LNCaP clone FGC (cell line): ENCODE measurements at regions not wholly inside any gene's neighbourhood (a gene's known extent, or its start where the extent isn't known, plus 50 kb on each side); places are given as distances from the start of the nearest gene placed in this dataset.

Experiments
- DNase-seq: peaks from one replicate; pipeline ENCODE4 v3.0.0-alpha.2; 2011; ENCODE audit warnings: low read depth
- H3K4me3 ChIP-seq: 2 replicates; pipeline ENCODE4 v1.5.1; 2011; ENCODE audit warnings: mild to moderate bottlenecking, low read depth, low read length, control low read depth
- TF ChIP-seq, protein P1 (sequence below): IDR thresholded peaks from 2 replicates; pipeline ENCODE4 v1.5.1; 2012; ENCODE audit warnings: mild to moderate bottlenecking; ENCODE audit not compliant: control insufficient read depth, insufficient read depth; ENCODE audit errors: extremely low read depth

DNA sequence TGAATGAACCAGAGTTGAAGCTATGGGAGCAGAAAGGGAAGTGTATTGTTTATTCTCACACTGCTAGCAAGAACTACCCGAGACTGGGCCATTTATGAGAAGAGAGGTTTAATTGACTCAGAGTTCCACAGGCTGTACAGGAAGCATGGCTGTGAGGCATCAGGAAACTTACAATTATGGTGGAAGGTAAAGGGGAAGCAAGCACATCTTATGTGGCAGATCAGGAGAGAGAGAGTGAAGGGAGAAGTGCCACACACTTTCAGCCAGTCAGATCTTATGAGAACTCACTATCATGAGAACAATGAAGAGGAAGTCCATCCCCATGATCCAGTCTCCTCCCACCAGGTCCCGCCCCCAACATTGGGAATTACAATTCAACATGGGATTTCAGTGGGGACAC is 383.2 kb upstream of the SLC14A2 start:
- H3K4me3 ChIP-seq: no peak overlapping the region
- no peak for DNase-seq
- TF ChIP-seq, protein P1, sequence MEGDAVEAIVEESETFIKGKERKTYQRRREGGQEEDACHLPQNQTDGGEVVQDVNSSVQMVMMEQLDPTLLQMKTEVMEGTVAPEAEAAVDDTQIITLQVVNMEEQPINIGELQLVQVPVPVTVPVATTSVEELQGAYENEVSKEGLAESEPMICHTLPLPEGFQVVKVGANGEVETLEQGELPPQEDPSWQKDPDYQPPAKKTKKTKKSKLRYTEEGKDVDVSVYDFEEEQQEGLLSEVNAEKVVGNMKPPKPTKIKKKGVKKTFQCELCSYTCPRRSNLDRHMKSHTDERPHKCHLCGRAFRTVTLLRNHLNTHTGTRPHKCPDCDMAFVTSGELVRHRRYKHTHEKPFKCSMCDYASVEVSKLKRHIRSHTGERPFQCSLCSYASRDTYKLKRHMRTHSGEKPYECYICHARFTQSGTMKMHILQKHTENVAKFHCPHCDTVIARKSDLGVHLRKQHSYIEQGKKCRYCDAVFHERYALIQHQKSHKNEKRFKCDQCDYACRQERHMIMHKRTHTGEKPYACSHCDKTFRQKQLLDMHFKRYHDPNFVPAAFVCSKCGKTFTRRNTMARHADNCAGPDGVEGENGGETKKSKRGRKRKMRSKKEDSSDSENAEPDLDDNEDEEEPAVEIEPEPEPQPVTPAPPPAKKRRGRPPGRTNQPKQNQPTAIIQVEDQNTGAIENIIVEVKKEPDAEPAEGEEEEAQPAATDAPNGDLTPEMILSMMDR: no peak

DNA sequence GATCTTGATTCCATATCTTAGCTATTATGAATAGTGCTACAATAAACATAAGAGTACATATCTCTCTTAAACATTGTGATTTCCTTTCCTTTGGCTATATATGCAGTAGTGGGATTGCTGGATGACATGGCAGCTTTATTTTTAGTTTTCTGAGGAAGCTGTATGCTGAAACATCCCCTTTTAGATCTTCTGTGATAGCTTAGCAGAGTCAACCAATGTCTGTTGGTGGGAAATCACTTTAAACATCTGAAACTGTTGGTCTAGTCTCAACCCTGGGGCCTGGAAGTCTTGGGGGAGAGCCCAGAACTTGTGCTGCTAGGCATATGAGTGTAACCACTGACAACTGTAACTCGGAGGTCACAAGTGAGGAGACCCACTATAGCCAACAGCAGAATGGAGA is 378.6 kb upstream of the SLC14A2 start:
- TF ChIP-seq, protein P1: no peak
- H3K4me3 ChIP-seq: no peak overlapping the region
- no peak for DNase-seq

DNA sequence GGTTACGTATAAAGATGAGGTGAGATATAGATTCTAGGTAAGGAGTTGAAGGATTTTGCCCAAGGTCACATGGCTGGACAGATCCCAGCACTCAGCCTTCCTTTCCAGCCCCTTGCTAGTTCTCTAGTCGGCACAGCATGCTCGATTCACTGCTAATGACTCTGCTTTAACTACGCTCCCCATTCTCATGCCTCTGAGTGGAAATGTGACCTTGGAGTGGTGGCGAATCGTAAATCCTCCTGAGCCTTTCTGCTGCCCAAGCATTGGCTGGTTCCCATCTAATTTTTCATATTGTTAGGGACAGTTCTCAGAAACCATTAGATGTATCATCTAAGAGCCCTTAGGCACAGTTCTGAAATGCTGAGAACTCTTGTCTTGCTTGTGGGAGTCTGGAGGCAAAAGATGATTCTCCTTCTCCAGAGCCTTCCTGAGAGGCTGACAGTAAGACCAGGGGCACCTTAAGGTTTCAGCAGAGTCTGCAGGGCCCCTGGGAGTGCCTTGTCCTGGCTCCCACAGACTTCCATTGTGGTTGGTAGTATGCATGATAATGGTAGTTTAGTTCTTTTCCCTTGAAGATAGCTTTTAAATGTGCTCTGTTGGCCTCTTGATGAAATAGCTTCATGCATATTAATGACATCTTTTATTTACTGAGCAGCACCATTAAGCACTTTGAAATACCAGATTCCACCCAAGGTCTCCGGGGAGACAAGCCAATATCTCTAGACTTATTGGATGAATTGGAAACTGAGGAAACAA is 377.8 kb upstream of the SLC14A2 start:
- no peak for DNase-seq
- H3K4me3 ChIP-seq: no peak overlapping the region
- TF ChIP-seq, protein P1: no peak

DNA sequence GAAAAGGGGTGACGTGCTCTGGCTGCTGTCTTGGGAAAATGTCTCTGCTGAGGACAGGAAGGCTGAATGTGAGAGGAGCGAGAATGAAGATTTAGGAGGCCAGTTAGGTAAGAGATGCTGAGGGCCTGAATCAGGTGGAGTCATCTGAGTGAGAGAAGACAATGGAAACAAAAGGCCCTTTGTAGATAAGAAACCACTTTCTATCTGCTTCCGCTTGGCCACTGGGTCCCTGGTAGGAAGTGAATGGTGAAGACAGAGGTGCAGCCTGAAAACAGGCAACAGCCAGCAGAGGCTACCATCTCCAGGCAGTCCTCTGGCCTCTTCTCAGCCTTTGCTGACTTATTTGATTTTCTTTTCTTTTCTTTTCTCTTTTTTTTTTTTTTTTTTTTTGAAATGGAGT is 374.0 kb upstream of the SLC14A2 start:
- DNase-seq: no peak
- TF ChIP-seq, protein P1: no peak

DNA sequence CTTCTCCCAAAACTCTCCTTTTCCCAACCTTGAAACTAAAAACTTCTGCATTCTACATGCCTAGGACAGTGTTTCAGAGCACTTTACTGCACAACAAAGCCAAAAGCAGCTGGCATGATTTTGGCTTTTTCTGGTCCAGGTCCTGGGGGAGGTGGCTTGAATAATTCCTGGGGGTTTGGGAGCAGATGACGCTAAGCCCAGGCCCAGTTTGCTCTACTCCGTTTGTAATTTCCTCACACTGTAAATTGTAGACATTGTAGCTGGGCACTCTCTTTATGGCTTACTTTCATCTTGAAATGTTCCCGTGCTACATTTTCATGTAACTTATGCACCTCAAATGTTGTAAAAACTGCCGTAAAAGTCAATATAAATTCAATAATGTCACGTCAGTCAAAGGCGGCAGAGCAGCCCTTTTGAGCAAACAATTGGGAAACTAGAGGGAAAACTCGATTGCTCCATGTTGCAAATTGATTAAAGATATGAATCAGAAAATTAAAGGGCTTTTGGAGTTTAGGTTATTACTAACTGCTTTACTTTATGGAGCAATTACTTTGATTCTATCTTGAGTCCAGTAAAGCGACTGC is 373.2 kb upstream of the SLC14A2 start:
- no peak overlapping the region for H3K4me3 ChIP-seq
- TF ChIP-seq, protein P1: no peak
- no peak for DNase-seq

More for the DNA sequence above, 374.0 kb upstream of the SLC14A2 start:
- no peak overlapping the region for H3K4me3 ChIP-seq

DNA sequence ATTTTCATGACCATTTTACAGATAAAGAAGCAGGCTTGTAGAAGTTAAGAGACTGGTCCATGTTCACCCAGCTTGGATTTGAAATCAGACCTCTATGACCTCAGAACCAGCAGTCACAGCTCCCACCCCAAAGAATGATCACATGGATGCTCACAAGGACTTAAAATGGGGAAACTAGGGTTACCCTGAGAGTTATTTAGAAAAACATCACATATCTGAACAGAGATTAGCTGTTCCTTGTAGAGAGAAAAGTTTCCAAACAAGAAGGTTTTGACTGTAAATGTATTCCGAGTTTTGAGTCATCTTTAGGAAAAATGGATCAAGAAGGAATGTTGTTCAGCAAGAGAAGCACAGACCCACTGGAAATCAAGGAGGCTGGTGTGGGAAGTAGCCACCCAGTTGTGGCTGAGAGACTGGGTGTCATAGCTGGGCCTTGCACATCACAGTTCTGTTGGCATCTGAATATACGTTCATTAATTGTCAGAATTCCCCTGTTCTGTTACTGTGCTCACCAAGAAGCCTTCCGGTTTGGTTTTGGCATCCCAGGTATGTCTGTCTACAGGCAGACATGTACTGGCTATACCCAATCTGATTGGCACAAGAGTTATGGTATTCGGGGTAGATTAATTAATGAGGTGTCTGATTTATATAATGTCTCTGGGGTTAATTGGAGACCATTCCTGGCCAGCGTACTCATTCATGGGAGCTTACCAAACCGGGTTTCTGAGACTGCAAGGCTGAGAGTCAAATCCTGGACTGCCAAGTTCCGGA is 371.8 kb upstream of the SLC14A2 start:
- no peak for DNase-seq
- no peak overlapping the region for H3K4me3 ChIP-seq
- TF ChIP-seq, protein P1: no peak
